GM21528 (cell line): ENCODE measurements at regions not wholly inside any gene's neighbourhood (a gene's known extent, or its start where the extent isn't known, plus 50 kb on each side); places are given as distances from the start of the nearest gene placed in this dataset.
"Not testable (repeated sequence)": the region's sequence is repeated elsewhere in the genome, so short reads cannot be mapped to it uniquely, and the experiment has no call there.

Experiments
- ATAC-seq: cut with Tn5 transposase; IDR thresholded peaks from one replicate; pipeline ENCODE4 v1.9.1; 2021; ENCODE audit warnings: mild to moderate bottlenecking, moderate library complexity; ENCODE audit not compliant: unreplicated experiment, low FRiP score

DNA sequence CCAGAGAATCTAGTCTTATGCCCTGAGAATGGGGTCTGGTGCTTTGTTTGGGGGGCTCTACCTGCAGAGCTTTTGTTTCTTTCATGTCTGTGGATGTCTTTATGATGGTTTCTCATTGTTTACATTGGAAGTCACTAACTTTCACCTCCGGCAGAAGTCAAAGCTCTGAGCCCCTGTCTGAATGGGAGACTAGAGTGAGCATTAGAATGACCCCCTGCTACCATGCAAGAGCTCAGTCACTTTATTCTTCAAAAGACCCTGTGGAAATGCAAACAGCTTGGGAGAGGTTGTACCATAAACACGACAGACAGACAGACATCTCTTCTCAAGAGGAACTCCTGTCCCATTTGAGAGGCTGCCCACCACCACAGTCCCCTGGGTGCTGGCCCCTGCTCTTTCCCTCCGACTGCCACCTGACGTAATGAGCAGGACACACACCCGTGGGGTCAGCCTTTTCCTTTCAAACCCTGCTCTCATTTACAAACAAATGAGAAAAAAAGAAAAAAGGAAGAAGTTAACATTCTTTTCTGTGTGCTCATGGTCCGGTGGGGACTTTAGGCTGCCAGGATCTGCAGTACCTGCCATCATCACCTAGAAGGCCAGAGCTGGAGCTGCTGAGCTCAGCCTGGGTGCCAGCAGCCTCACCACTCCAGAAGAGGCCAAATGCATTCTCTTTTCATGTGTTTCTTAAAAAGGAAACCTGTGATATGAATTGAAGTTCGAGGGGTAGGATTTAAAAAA is 91.6 kb downstream of the FZD1 start:
- no peak for ATAC-seq

DNA sequence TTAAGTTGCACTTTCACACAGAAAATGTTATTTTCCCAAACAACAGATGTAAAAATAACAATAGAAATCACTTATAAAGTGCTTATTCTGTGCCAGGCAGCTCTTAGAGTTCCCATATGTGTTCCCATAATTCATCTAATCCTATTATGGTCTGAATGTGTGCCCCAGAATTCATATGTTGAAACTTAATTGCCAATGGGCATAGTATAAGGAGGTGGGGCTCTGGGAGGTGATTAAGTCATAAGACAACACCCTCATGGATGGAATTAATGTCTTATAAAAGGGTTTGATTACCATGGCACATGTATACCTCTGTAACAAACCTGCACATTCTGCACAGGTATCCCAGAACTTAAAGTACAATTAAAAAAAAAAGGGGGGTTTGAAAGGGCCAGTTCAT is 92.7 kb downstream of the FZD1 start:
- ATAC-seq: no peak

DNA sequence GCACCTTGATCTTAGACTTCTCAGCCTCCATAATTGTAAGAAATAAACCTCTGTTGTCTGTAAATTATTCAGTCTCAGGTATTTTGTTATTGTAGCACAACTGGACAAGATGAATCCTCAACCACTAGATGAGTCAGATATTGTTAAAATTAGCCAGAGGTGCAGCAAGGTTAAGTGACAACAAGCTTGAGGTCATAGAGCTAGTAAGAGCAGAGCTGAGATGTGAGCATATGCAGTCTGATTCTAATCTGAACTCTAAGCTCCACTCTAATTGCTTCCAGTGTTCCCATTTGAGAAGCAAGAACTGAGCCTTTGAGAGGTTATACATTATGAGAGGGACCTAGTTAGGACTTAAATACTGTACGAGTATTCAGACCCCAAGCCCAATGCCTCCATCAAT is 93.1 kb downstream of the FZD1 start:
- ATAC-seq: no peak

DNA sequence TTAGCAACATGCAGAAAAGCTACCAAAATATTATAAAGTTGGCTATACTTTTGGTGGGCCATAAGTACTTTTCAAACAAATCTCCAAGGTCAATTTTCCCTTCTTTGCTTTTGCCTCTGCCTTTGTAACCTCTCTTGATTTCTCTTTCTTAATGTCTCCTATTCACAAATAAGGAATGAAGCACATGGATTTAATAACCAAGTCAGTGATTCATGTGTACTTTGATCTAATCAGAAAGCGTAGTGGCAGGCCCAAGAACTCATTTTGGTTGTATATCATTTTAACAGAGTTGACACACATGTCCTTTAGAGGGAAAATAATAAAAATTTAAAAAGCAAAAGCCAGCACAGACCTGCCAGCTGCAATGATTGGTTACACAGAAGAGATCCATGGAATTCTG is 93.7 kb downstream of the FZD1 start:
- ATAC-seq: no peak

DNA sequence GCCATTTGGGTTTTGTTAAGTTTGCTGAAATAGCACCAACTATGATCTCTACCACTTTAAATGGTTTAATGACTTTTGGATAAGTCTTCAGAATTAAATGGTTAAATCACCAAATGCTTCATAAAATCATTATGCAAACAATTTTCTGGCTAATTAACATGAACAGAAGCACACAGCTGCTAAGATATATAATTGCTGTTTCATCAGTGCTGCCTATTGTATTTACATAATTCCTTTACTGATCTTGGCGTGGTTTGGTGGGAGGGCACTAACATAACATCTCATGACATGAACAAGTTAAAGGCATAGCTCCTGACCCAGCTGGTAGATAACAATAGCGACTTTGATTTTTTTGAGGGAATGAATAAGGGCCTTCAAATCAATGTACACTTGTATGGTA is 94.1 kb downstream of the FZD1 start:
- no peak for ATAC-seq

DNA sequence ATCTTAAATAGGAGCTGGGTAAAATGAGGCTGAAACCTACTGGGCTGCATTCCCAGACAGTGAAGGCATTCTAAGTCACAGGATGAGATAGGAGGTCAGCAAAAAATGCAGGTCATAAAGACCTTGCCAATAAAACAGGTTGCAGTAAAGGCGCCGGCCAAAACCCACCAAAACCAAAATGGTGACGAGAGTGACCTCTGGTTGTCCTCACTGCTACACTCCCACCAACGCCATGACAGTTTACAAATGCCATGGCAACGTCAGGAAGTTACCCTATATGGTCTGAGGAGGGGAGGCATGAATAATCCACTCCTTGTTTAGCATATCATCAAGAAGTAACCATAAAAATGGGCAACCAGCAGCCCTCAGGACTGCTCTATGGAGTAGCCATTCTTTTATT is 100.9 kb downstream of the FZD1 start:
- ATAC-seq: not testable (repeated sequence)

DNA sequence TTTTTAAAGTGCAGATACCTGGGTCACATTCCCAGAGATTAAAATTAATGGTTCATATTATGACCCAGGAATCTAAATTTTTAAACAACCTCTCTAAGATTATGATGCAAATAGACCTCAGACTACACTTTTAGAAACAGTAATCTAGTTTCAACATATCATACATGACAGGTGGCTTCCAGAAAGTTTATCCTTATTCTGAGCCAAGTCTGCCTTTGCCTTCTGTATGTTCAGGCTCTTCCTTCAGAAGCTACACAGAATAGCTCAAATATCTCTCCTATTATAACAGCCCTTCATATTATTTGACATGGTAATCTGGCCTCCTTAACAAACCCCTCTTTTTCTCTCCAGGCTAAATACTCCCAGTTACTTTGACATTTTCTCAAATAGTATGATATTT is 101.9 kb downstream of the FZD1 start:
- ATAC-seq: no peak

DNA sequence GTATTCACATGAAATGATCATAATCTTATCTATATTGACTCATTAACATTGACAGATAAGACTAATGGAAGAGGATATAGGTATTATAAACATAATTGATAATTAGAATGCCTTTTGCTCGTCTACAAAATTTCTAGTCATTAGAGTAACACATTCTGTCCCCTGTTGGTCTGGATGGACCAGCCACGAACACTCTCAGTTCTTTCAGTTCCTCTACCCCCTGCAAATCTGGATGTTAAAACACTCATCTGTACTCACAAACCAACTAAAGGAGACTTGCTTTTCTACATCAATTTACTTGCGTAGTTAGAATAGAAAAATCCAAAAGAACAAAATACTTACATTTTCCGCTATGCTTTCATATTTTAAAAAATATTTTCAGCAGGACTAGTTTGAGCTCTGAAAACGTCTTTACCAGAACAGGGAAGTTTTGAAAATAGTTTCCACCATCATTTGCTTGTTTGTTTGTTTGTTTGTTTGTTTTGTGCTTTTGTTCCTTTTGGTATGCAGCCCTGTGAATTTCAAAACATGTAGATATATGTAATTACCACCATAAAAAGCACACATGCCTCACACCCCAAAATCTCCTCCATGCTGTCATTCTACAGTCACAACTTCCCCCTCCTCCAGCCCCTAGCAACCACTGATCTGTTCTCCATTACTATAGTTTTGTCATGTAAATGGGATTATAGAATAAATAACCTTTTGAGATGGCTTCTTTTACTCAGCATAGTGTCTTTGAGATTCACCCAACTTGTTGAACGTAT is 103.8 kb downstream of the FZD1 start:
- ATAC-seq: no peak

DNA sequence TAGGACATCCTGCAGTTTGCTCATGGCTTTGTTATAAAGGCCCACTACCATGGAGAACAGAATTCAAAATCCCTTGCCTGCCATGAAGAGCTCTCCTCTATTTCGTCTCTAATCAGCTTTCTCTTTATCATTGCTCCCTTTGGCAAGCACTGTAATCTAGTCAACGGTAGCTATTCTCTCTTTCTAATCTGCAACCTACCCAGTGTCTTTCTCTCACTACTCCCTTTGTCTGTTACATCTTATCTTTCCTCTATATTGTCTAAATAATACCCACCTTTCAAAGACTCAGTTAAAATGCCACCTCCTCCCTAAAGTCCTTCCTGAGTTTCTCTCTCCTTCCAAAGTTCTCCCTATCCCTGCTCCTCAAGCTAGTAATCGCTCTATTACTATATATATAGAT is 108.1 kb downstream of the FZD1 start:
- ATAC-seq: no peak

DNA sequence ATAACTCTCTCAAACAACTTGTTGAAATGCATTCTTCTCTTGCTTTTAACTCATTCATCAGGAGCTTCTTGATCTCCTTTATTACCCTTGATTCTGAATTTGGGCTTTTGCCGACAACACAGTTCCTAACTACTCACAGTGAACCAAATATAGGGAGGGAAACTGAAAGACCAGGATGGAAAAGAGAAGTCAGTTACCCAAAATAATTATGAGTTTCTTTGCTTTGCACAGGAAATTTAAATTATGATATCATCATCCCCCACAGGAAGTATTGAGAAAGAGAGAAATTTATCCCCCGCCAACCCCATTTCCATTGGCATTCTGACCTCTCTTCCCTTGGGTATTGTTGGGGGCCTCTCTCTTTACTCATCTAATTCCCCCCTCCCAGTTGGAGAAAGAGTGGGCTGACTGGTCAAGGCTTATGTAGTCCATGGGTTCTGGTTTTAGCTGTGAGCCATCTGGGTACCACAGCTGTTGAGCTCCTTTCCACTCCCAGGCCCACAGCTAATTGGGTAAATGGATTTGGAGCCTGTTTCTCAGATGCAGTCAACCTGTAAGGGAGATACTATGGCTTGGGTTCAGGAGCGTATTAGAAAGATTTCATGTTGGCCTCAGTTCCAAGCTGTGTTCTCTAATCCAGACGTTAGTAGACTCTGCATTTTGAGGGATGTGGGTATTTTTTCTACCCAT is 109.0 kb downstream of the FZD1 start:
- no peak for ATAC-seq

DNA sequence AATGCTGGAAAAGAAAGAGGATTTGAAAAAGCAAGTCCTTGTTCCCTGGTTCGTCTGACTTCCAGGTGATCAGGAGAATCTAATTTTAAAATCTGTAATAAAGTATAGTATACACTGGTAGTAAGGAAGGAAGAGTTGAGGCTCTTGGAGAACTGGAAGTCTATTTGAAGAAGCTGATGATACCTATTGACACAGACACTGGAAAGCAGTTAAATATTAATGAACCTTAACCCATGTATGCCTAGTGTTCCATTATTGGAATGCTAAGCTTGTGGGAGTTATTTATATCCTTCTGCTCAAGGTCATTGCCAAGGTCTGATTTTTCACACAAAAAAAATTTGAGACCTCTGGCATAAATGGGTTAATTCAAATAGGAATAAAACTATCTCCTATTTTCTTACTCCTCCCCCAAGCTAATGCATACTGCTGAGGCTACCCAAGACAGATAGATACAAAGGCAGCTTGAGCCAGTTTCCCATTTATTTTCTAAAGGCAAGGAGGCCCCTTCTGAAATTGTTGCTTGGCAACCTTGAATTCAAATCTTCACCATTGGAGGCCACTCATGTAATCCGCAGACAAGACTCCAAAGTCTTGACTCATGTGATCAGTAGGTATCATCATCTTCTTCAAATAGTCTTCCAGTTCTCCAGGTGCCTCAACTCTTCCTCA is 110.2 kb downstream of the FZD1 start:
- no peak for ATAC-seq

DNA sequence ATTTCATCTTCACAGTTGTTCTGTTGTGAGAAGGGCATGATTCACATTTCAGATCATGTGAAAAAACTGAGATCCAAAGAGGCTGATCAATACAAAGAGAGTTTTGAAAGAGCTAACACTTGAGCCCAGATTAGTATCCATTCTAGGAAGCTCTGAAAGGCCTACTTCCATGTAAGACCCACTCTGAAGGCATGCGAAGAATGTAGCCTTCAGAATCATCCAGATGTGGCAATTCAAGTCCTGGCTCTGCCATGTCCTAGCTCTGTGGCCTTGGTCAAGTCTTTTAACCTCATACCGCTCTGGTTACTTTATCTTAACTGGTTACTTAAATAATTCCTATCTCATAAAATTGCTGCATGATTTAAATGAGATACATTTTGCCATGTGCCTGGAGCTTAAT is 111.1 kb downstream of the FZD1 start:
- ATAC-seq: no peak

DNA sequence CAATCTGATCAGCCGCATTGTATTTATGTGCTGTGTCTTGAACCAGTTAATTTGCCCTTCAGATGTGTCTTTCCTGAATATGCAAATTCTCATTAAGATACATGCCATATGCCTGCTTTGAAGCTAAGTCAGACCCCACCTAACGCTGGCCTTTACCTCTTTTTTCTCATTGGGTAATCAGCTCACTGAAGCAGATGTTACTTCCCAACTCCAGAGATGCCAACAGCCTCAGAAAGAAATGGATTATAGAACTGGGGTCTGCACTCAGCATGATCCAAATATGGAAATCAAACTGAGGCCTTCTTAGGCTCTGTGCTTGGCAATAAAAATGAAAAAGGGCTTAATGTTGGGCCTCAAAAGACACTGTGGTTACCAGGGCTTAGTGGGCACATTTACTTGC is 113.9 kb downstream of the FZD1 start:
- no peak for ATAC-seq

DNA sequence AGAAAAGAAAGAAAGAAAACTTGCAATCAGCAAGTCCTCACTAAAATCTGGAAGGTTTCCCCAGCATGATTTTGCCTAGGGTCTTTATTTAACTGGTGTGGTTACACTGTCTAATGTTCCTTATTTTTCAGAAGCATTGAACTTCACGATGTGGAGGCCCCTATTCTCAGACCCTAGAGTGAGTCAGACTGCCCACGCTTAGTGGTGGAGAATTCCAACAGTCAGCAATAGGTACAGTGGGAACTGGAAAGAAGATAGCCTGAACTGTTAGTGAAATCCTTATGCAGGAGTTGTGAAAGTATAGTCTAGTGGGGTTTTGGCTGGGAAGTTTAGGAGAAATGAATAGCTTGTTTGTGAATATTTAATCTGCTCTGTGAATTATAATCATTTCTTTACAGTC is 115.0 kb downstream of the FZD1 start:
- ATAC-seq: no peak

DNA sequence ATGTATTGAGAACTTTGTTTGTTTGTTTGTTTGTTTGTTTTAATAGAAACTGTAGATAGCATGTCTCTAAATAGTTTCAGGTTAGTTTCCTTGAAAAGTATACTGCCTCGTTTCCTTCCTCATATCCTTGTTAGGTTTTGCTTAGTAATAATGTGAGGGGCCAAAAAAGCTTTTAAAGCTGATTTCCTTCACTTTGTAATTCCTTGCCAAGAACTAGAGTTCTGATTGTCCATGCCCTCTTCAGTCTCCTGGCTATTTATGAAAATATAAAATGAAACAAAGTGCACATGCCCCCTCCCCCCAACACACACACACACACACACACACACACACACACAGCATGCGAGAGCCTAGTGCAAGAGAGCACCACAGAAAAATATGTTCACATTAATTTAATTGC is 115.8 kb downstream of the FZD1 start:
- ATAC-seq: no peak

DNA sequence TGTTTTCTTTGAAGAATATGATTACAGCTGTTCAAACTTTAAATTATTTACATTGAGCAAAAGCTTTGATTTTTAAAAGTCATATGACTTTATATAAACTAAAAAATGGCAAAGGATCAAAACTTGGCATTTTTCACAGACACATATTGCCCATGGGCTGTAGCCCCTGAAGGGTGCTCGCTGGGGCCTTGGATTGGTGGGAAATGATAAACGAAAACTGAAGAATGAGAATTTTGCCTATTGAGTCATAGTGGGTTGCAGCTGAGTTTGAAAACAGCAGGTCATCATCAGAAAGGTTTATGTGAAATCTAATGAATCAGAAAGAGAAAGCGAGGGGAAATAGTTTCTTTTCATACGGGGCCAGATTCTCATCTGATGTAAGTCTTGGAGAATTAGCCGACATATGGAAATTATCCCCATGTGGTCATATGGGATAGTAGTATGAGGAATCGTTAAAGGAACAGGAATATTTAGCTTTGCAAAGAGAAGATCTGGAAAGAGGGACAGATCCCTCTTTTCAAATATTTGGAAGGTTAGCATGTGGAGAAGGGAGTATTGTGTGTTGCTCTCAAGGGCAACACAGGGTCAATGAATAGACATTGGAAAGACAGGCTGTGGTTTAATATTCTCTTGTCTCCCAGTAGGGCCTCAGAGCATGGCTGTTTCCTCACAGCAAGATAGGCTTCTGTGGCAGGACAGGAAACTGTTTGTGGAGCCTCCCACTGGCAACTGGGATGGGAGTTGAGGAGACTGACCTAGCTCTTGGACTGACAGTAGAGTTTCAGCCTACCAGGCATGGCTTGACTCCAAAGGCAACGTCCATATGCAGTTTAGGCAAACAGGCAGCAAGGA is 119.0 kb downstream of the FZD1 start:
- ATAC-seq: no peak

DNA sequence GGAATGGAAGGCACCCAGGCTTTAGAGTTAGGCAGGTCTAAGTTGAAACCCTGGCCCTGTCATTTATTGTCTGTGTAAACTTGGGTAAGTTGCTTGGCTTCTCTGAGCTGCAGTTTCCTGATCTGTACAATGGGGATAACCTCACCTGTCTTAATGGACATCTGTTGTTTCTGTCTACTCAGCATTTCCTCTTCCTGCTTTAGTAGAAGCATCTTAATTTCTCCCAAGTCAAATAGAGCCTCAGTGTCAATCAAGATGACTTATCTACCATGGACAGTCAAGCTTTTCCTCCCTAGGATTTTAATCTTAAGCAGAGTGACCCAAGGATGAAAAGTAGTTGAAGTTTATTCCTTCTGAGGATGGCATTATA is 119.7 kb downstream of the FZD1 start:
- ATAC-seq: no peak

DNA sequence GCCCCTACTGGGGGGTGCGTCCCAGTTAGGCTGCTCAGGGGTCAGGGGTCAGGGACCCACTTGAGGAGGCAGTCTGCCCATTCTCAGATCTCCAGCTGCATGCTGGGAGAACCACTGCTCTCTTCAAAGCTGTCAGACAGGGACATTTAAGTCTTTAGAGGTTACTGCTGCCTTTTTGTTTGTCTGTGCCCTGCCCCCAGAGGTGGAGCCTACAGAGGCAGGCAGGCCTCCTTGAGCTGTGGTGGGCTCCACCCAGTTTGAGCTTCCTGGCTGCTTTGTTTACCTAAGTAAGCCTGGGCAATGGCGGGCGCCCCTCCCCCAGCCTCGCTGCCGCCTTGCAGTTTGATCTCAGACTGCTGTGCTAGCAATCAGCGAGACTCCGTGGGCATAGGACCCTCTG is 130.5 kb downstream of the FZD1 start:
- not testable (repeated sequence) for ATAC-seq

DNA sequence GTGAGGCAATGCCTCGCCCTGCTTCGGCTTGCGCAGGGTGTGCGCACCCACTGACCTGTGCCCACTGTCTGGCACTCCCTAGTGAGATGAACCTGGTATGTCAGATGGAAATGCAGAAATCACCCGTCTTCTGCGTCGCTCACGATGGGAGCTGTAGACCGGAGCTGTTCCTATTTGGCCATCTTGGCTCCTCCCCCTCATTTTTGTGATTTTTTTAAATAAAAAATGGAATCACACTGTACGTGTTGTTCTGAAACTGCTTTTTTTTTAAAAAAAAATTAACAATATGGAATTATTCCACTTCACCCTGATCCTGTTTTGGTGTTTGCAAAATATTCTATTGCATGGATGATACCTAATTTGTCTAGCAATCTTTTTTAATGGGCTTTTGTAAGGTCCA is 131.1 kb downstream of the FZD1 start:
- ATAC-seq: not testable (repeated sequence)

DNA sequence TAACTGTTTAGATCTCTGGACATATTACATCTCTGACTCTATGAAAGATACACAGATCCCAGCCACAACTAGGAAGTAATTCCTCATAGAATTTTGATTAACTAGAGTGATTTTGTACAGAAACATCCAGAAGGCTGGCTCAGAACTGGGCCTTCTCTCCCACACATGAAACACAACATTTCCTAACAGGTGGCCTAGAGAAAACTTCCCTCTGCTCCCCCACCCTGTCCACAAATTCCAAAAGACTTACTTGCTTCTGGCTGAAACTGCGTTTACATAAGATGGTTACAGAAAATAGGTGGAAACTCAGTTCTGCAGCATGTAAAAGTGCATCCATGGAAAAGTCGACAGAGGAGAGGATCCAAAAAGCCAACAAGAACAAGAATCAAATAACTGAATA is 132.9 kb downstream of the FZD1 start:
- no peak for ATAC-seq
